CD4-positive, alpha-beta T cell treated with Interleukin-6 at 100 ng/mL for 8 hours (primary cell): ENCODE measurements at regions not wholly inside any gene's neighbourhood (a gene's known extent, or its start where the extent isn't known, plus 50 kb on each side); places are given as distances from the start of the nearest gene placed in this dataset.
"Not testable (repeated sequence)": the region's sequence is repeated elsewhere in the genome, so short reads cannot be mapped to it uniquely, and the experiment has no call there.

Experiments
- DNase-seq: peaks from one replicate; pipeline ENCODE4 v3.0.0-alpha.2; 2020; ENCODE audit warnings: mixed read lengths, low spot score

DNA sequence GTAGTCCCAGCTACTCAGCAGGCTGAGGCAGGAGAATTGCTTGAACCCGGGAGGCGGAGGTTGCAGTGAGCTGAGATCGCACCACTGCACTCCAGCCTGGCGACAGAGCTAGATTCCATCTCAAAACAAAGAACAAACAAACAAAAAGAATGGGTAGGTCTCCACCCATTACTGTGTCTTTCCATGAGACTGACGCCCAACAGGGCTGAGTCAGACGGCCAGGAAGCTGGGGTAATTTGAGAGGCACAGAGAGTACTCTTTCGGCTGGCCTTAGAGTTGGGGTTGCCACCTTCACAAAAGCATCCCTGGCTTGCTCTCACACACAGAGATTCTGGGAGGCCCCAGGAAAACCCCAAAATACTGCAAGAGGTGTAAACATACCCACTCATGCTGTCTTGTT lies 72.0 kb upstream of the DHRSX start:
- no peak for DNase-seq

DNA sequence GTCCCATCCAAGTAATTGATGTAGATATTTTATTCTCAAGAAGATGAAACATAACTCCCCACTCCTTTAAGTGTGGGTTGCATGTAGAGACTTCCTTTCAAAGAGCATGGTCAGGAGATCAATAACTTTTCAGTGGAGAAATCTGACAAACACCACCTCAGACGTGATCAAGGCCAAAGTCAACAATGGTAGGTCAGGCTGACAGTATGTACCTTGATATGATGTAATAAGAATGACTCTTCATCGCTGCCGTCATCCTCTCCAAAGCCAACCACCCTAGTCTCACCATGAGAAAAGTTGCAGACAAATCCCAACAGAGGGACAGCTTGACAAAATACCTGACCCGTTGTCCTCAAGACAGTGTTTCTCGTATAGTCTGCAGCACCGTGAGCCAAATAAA lies 67.3 kb upstream of the DHRSX start:
- DNase-seq: no peak

DNA sequence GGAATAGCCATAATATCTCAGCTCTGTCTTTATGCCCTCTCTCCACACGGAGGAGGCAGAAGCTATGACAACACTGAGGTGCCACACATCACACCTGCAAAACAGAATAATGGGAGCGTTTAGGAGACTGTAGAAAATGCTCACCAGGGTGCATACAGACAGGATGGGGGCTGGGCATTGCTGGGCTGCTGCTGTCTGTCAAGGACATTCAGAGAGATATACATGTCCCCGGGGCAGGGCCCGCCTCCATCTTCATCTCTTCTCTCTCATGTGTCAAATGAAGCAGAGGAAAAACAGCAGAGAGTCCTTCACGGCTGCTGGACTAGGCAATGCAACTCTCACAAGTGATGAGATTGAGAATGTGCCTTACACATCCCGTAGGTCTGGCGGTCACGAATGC lies 65.3 kb upstream of the DHRSX start:
- DNase-seq: no peak

DNA sequence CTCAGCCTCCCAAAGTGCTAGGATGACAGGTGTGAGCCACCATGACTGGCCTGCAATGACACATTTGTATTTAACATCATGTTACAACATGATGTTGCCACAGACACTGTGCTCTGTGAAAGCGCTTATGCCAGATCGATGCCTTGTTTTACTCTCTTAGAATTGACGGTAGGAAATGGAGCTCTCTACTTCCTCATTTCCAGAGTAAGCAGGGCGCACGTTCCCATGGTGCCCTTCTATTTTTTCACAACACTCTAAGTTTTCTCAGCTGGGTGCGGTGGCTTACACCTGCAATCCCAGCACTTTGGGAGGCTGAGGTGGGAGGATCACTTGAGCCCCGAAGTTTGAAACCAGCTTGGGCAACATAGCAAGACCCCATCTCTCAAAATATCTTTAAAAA lies 60.7 kb upstream of the DHRSX start:
- DNase-seq: no peak

DNA sequence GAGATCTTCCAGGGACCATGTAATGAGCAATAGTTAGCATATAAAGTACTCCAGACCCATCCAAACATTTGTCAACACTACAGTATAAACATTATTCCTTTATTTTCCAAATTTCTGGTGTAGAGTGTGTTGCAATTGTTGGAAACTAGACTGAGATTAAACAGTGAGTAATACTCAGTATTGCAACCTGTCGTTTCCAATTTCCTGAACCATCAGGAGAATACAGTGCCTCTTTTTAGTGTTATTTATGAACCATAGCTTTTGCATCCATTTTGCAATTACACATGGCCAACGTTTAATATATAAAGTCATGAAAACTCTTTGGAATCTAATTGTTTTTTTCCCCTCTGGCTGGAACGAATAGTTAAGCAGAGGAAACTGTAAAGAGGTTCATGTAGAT lies 58.3 kb upstream of the DHRSX start:
- DNase-seq: no peak

DNA sequence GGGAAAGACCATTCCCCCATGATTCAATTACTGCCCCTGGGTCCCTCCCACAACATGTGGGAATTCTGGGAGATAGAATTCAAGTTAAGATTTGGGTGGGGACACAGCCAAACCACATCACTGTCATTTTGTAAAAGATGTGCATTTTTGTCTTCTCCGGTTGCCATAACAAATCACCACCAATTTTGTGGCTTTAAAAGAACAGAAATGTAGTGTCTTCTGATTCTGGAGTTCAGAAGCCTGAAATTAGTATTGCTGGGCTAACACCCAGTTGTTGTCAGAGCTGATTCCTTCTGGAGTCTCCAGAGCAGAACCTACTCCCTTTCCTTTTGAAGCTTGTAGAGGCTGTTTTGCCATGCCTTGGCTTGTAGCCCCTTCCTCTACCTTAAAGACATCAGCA lies 54.1 kb upstream of the DHRSX start:
- DNase-seq: no peak

DNA sequence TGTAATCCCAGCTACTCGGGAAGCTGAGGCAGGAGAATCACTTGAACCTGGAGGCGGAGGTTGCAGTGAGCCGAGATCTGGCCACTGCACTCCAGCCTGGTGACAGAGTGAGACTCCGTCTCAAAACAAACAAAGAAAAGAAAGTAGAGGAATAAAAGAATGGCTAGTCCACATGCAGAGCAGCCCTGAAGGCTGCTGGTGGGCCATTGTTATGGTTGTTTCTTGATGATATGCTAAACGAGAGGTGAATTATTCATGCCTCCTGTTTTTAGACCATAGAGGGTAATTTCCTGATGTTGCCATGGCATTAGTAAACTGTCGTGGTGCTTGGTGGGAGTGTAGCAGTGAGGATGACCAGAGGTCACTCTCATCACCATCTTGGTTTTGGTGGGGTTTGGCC lies 53.3 kb upstream of the DHRSX start:
- not testable (repeated sequence) for DNase-seq

DNA sequence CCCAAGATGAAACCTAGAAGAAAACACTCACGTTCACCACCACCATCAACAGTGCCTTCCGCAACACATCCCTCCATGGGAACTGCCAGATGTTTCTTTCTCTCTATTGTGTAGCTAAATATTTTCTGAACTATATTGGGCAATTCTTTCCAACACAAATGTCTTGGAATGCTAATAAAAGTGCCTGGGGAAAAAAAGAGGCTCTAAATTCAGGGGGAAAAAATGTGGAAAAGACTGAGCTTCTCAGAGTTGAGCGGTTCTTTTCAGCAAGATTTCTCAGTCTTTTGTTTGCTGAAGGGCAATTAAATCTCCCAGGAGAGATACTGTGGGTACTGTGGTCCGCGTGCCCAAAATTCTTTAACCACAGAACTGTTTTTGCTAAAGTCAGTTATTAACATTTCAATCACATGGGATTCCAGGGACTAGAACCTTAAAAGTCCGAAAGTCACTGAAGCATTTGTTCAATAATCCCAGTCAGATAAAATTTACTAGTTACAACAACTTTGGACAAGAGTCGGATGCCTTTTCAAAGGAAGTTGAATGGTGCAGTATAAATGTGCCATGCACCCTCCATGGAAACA lies 51.9 kb upstream of the DHRSX start:
- no peak for DNase-seq

DNA sequence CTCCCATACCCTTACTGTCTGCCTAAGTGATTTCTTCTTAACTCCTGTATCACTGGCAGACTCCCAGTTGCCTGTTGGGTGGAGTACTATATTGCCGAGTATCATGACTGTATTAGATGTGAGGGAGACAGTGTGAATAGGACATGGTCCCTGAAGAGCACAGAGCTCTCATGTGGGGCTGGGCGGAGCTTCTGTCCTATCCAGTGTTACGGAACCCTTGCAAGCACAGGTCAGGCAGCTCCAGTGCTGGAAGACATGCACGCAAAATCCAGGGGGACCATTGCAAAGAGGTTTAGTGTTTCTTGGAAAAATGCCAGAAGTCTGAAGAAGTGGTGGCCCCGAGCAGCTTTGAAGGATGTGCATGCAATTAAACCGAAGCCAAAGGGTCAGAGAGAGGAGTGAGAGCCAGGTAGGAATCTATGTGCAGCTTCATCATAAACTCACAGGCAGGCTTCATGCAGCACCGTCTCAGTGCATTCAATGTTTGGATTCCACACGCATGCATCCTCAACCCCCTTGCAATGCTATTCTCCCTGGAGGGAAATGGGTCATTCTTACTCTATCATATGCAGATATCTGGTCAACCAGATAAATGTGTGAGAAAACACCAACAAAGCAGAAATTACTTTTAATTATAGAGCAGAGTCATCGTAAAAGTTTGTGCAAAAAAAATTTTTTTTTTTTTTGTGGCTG lies 49.7 kb upstream of the DHRSX start:
- DNase-seq: no peak
